ENCODE measurements at regions not wholly inside any gene's neighbourhood (a gene's known extent, or its start where the extent isn't known, plus 50 kb on each side); places are given as distances from the start of the nearest gene placed in this dataset.
A peak's percentile ranks its signal among the peaks of the same experiment; 100 is the strongest.
"Not testable (repeated sequence)": the region's sequence is repeated elsewhere in the genome, so short reads cannot be mapped to it uniquely, and the experiment has no call there.

DNA sequence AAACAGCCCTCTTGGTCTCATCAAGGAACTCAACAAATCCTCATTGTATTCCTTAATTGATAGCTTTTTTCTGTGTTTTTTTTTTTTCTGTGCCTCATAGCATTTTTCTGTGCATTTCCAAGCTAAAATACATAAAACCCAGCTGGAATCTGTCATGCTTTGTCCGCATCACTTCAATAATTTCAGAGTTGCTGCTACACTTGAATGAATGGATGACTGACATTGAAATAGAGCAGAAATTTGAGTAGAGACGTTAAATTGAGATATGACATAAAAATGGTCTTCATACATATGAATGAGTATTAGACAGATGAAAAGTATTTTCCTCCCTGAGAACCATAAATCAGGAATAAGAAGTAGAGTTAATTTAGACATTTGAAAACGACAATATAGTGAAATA lies 593.2 kb downstream of the TMA16 start:
- Mint-ChIP-seq H3K27me3 (no peaks in the 10 kb centered on the region), H3K36me3 (no peaks in the 10 kb centered on the region), H3K27ac (no peak overlapping the region), H3K4me3 (no peak overlapping the region), H3K9me3 (no peaks in the 10 kb centered on the region), H3K4me1 (no peaks in the 10 kb centered on the region)
- ATAC-seq (ENCODE audit: low read depth in 2 of 2): no peak
- DNase-seq: no peak

DNA sequence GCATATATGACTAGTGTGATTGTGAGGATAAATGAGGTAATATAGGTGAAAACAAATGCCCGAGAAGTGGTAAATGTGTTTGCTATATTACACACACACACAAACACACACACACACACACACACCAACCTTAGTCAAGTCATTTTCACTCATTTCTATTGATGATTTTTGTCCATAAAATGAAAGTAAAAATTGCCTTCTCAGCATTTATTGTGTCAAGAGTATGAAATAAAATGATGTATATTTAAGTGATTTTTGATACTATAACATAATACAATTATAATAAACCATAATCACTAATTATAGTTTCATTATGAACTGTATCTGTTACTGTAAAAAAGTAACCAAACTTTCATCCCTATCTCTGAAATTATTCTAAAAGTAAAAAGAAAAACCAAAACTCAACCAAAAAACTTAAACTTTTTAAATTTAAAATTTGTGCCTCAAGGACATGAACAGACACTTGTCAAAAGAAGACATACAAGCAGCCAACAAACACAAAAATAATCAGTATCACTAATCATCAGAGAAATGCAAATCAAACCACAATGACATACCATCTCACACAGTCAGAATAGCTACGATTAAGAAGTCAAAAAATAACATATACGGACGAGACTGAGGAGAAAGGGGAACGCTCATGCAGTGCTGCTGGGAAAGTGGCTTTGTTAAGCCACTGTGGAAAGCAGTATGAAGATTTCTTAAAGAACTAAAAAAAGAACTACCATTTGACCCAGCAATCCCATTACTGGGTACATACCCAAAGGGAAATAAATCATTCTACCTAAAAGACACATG lies 601.0 kb downstream of the TMA16 start:
- no peaks in the 10 kb centered on the region for H3K4me1 Mint-ChIP-seq
- DNase-seq (no peak), ATAC-seq (ENCODE audit: low read depth in 2 of 2) (no peak)
- H3K27ac Mint-ChIP-seq: no peak overlapping the region
- H3K36me3 Mint-ChIP-seq: no peaks in the 10 kb centered on the region
- H3K9me3 Mint-ChIP-seq: no peaks in the 10 kb centered on the region
- no peak overlapping the region for H3K4me3 Mint-ChIP-seq
- H3K27me3 Mint-ChIP-seq: no peaks in the 10 kb centered on the region

DNA sequence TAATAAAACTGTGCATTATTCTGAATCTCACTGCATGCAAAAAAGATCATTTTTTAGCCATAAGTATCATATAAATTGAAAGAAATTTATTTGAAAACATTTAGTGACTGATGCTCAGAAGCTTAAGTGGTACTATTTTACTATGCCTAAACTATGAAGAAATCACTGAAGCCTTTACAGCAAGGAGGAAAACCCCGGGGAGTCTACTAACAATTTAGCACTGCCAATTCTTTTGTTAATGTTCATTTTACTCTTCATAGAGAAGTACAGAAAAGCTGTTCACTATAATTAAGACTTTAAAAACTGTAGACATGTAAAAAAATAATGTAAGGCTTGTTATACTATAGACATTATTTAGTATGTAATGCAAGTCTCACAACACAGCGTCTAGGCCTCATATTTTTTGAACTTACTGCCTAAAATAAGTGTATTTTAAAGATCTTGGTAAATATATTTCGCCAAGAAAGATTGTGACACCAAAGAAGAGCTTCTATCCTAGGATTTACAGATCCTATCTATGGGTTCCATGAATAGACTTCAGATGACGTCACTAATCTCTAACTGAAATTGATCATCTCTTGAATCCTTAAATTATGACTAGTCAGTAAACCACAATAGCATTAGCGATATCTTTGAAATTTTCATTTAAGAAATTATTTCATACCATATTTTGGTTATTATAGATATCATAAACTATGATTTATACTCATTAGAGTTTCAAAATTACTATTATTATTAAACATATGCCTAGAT lies 602.5 kb downstream of the TMA16 start:
- H3K9me3 Mint-ChIP-seq: no peaks in the 10 kb centered on the region
- no peak overlapping the region for H3K4me3 Mint-ChIP-seq
- no peak for ATAC-seq (ENCODE audit: low read depth in 2 of 2)
- H3K27ac Mint-ChIP-seq: no peak overlapping the region
- no peaks in the 10 kb centered on the region for H3K36me3 Mint-ChIP-seq
- H3K27me3 Mint-ChIP-seq: no peaks in the 10 kb centered on the region
- DNase-seq: no peak
- no peaks in the 10 kb centered on the region for H3K4me1 Mint-ChIP-seq

DNA sequence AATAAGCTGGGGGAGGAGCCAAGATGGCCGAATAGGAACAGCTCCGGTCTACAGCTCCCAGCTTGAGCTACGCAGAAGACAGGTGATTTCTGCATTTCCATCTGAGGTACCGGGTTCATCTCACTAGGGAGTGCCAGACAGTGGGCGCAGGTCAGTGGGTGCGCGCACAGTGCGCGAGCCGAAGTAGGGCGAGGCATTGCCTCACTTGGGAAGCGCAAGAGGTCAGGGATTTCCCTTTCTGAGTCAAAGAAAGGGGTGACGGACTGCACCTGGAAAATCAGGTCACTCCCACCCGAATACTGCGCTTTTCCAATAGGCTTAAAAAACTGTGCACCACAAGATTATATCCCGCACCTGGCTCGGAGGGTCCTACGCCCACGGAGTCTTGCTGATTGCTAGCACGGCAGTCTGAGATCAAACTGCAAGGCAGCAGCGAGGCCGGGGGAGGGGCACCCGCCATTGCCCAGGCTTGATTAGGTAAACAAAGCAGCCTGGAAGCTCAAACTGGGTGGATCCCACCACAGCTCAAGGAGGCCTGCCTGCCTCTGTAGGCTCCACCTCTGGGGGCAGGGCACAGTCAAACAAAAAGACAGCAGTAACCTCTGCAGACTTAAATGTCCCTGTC lies 606.4 kb downstream of the TMA16 start:
- ATAC-seq (ENCODE audit: low read depth in 2 of 2); H3K36me3 Mint-ChIP-seq; H3K4me1 Mint-ChIP-seq; H3K27ac Mint-ChIP-seq; DNase-seq; H3K9me3 Mint-ChIP-seq; H3K27me3 Mint-ChIP-seq; H3K4me3 Mint-ChIP-seq: not testable (repeated sequence)

DNA sequence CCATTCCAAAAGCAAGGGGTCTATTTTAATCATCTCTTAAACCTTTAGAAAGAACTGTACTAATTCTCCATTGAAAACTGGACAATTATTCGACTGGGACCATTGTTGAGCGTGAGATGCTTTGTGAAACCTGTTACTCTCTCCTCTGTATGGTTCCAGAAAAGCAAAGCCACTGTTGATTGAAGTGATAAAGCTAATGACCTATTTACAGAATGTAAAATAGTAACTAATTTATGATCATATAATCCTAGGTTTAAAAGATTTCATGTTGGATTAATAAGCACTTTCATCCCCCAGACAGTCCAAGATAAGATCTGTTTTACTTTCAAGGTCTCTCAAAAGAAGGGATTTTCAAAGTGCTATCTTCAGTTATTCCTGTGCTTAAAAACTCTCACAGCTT lies 614.5 kb downstream of the TMA16 start:
- H3K27me3 Mint-ChIP-seq: no peaks in the 10 kb centered on the region
- H3K4me1 Mint-ChIP-seq: no peaks in the 10 kb centered on the region
- ATAC-seq (ENCODE audit: low read depth in 2 of 2) (no peak), DNase-seq (no peak)
- no peak overlapping the region for H3K27ac Mint-ChIP-seq
- H3K9me3 Mint-ChIP-seq: no peaks in the 10 kb centered on the region
- no peak overlapping the region for H3K4me3 Mint-ChIP-seq
- H3K36me3 Mint-ChIP-seq: no peaks in the 10 kb centered on the region

DNA sequence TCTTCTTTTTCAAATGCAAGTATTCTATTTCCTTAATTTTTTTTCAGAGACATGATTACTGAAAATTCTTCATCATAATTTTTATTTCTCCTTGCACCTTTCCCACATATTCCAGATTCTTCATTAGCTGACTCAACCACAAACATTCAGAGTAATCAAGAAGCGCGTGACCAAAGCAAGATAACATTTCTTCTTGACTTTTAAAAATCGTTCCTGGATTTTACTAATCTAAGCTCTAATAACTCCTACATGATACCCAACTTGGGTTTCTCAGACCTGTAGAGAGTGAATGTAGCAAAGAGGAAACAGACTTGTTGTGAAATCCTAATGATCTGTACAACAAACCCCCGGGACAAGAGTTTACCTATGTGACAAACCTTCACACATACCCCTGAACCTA lies 615.0 kb downstream of the TMA16 start:
- no peak overlapping the region for H3K4me3 Mint-ChIP-seq
- H3K4me1 Mint-ChIP-seq: no peaks in the 10 kb centered on the region
- H3K36me3 Mint-ChIP-seq: no peaks in the 10 kb centered on the region
- DNase-seq (no peak), ATAC-seq (ENCODE audit: low read depth in 2 of 2) (no peak)
- H3K9me3 Mint-ChIP-seq: no peaks in the 10 kb centered on the region
- no peaks in the 10 kb centered on the region for H3K27me3 Mint-ChIP-seq
- no peak overlapping the region for H3K27ac Mint-ChIP-seq

DNA sequence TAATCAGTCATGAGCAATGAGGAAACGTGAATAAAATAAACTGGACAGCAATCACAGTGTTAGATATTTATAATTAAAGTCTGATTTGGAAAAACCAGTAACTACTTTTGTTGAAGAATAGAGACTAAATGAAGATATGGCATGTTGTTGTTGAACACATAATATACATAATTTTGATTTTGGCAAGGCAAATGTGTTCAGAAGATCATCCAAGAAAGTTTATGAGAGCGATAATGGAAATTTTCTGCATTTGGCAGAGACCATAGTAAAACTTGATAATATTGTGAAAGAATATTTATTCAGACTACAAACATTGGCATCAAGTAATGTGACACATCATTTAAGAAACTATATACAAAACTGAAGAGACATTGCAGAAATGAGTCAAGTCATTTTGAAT lies 620.7 kb downstream of the TMA16 start:
- no peaks in the 10 kb centered on the region for H3K9me3 Mint-ChIP-seq
- no peak overlapping the region for H3K27ac Mint-ChIP-seq
- ATAC-seq (ENCODE audit: low read depth in 2 of 2): no peak
- DNase-seq: no peak
- no peaks in the 10 kb centered on the region for H3K27me3 Mint-ChIP-seq
- H3K36me3 Mint-ChIP-seq: no peaks in the 10 kb centered on the region
- no peak overlapping the region for H3K4me3 Mint-ChIP-seq
- no peaks in the 10 kb centered on the region for H3K4me1 Mint-ChIP-seq

DNA sequence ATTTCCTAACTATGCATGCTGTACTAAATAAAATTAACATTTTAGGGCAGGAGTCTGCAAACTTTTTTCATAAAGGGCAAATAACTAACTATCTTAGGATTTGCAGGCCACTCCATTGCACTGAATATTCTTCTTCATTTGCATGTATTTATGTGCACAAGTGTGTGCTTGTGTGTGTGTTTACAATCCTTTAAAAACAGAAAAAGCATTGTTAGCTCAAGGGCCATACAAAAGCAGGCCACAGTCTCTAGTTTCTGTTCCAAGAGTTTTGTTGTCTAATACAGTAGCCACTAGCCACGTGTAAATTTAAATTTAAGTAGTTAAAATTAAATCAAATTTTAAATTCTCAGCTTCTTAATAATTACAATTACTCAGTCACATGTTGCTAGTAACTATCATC lies 621.8 kb downstream of the TMA16 start:
- Mint-ChIP-seq H3K4me1 (no peaks in the 10 kb centered on the region), H3K36me3 (no peaks in the 10 kb centered on the region), H3K27ac (no peak overlapping the region), H3K9me3 (no peaks in the 10 kb centered on the region), H3K27me3 (no peaks in the 10 kb centered on the region), H3K4me3 (no peak overlapping the region)
- DNase-seq (no peak), ATAC-seq (ENCODE audit: low read depth in 2 of 2) (no peak)

DNA sequence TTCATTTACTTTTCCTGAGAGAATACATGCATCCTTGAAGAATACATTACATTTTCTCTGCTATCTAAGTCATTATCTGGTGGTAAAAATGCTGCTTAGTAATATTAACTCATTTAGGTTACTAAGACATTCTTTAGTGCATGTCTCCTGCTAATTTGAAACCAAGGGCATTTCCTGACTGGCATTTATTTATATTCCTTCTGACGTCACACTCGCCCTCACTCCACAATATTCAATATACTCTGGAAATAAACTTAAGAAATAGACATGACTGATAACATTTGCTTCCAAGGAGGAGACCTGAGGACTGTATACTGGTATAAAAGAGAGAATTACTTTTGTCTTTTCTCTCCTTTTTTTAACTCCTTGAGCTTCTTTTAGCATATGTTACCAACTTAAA lies 619.5 kb upstream of the SMIM31 start:
- H3K4me1 Mint-ChIP-seq: no peaks in the 10 kb centered on the region
- no peaks in the 10 kb centered on the region for H3K36me3 Mint-ChIP-seq
- ATAC-seq (ENCODE audit: low read depth in 2 of 2): no peak
- H3K27me3 Mint-ChIP-seq: no peaks in the 10 kb centered on the region
- no peak for DNase-seq
- no peak overlapping the region for H3K27ac Mint-ChIP-seq
- H3K9me3 Mint-ChIP-seq: no peaks in the 10 kb centered on the region
- H3K4me3 Mint-ChIP-seq: no peak overlapping the region

DNA sequence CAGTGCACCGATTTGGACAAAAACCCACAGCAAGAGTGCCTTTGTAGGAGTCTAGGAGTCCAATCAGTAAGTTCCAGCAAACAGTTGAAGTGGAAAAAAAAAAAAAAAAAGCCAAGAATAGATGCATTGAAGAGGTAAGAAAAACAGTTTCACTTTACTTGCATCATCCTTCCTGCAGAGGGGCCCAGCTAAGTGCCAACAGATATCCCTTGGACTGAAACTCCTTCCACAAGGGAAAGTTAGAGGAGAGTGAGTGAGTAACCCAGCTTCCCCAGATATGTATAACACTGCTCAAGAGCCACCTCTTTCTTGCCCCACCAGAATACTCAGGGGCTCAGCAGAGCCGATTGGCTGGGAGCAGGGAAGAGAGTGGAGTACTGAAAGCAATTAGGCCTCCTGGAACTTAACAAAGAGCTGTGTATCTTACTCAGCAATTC lies 617.7 kb upstream of the SMIM31 start:
- H3K36me3 Mint-ChIP-seq: no peaks in the 10 kb centered on the region
- no peaks in the 10 kb centered on the region for H3K4me1 Mint-ChIP-seq
- peaks cover 0 to 4% (median 0%) of the 10 kb centered on the region in 7 donors for H3K9me3 Mint-ChIP-seq
- ATAC-seq (ENCODE audit: low read depth in 2 of 2) (no peak), DNase-seq (no peak)
- no peak overlapping the region for H3K4me3 Mint-ChIP-seq
- peak overlapping the region in 1 of 6 donors; percentile 61 for H3K27ac Mint-ChIP-seq
- H3K27me3 Mint-ChIP-seq: no peaks in the 10 kb centered on the region

DNA sequence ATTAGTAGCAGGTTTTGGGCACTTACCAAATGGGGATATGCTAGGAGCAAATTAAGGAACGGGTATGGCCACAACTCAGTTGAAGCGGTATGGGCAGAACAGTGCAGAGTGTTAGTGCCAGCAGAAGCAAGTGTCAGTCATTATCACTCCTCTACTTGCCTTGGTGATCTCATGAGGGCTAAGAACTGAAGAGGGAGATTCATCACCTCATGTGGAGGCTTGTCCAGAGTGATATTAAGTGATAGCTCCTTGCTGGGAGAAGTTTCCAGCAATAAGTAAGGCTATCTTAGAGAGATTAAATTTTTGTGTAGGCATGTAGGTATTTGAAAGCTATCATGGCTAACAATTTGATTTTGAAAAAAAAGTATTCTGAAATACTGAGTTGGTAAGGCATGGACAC lies 615.4 kb upstream of the SMIM31 start:
- Mint-ChIP-seq H3K27ac (no peak overlapping the region), H3K9me3 (peaks cover 0 to 4% (median 0%) of the 10 kb centered on the region in 7 donors), H3K36me3 (no peaks in the 10 kb centered on the region), H3K4me3 (no peak overlapping the region), H3K27me3 (no peaks in the 10 kb centered on the region), H3K4me1 (no peaks in the 10 kb centered on the region)
- DNase-seq (no peak), ATAC-seq (ENCODE audit: low read depth in 2 of 2) (no peak)

DNA sequence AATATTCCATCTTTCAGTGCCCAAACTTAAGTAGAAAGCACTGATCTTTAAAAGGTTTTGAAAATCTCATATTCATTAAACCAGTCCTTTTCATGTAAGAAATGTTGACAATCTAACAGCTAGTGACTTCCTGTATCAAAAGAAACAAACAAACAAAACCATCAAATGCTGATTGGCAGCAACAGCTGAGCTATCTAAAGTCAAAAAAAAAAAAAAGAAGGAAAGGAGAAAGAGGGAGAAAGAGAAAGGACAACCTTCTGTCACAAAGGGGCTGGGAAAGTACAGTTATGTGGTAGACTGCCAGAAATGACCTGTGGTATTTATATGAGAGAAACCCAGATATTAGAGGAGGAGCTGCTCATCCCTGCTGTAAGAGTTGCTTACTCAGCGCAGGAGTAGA lies 614.6 kb upstream of the SMIM31 start:
- DNase-seq (no peak), ATAC-seq (ENCODE audit: low read depth in 2 of 2) (no peak)
- Mint-ChIP-seq H3K4me3 (no peak overlapping the region), H3K27ac (no peak overlapping the region), H3K36me3 (no peaks in the 10 kb centered on the region), H3K27me3 (no peaks in the 10 kb centered on the region), H3K4me1 (no peaks in the 10 kb centered on the region), H3K9me3 (peaks cover 0 to 4% (median 0%) of the 10 kb centered on the region in 7 donors)

DNA sequence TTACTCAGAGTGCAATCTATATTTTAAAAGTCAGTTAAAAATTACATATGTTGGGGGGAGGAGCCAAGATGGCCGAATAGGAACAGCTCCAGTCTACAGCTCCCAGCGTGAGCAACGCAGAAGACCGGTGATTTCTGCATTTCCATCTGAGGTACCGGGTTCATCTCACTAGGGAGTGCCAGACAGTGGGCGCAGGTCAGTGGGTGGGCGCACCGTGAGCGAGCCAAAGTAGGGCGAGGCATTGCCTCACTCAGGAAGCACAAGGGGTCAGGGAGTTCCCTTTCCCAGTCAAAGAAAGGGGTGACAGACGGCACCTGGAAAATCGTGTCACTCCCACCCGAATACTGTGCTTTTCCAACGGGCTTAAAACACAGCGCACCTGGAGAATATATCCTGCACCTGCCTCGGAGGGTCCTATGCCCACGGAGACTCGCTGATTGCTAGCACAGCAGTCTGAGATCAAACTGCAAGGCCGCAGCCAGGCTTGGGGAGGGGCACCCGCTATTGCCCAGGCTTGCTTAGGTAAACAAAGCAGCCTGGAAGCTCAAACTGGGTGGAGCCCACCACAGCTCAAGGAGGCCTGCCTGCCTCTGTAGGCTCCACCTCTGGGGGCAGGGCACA lies 612.1 kb upstream of the SMIM31 start:
- not testable (repeated sequence) for H3K4me3 Mint-ChIP-seq; H3K9me3 Mint-ChIP-seq; ATAC-seq (ENCODE audit: low read depth in 2 of 2); H3K27ac Mint-ChIP-seq; H3K4me1 Mint-ChIP-seq; H3K27me3 Mint-ChIP-seq; H3K36me3 Mint-ChIP-seq; DNase-seq

DNA sequence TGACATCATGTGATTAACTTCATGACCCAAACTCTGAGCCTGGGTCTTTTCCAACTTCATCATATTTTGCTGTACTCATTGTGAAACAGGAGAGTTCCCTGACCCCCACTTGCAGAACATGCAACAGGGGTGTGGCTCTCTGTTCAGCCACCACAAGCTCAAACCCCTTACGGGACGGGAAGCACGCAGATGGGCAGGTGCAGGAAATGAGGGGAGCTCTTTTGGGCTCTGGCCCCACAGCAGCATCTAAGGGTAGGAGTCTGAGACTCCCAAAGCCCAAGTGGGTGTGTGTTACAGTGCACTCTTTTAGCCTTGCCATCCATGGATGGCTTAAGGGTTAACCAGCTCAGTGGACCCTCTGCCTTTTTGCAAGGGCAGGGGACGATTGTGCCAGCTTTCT lies 599.5 kb upstream of the SMIM31 start:
- no peak overlapping the region for H3K4me3 Mint-ChIP-seq
- DNase-seq (no peak), ATAC-seq (ENCODE audit: low read depth in 2 of 2) (no peak)
- H3K27me3 Mint-ChIP-seq: no peaks in the 10 kb centered on the region
- no peaks in the 10 kb centered on the region for H3K4me1 Mint-ChIP-seq
- no peak overlapping the region for H3K27ac Mint-ChIP-seq
- H3K36me3 Mint-ChIP-seq: no peaks in the 10 kb centered on the region
- no peaks in the 10 kb centered on the region for H3K9me3 Mint-ChIP-seq
